K562 (cell line): ENCODE measurements at regions not wholly inside any gene's neighbourhood (a gene's known extent, or its start where the extent isn't known, plus 50 kb on each side); places are given as distances from the start of the nearest gene placed in this dataset.
"Not testable (repeated sequence)": the region's sequence is repeated elsewhere in the genome, so short reads cannot be mapped to it uniquely, and the experiment has no call there.

ENCODE experiments used
- ATAC-seq: fragments of 200-7000 bp; cut with Tn5 transposase; 3 replicates; pipeline ENCODE4 v1.9.1; 2020; ENCODE audit warnings: moderate library complexity
- BruUV-seq: library from RNA; stranded (reverse); fragments of 400-500 nt; replicated peaks from 2 replicates; lab custom pipeline; 2021; lab: Mats Ljungman, UMichigan
- CTCF ChIA-PET: fragments of 300-600 bp; formaldehyde crosslinking; extraction: SDS; loops from one replicate; lab custom pipeline; 2021; ENCODE audit warnings: low intra/inter-chr PET ratio; lab: Yijun Ruan, JAX
- POLR2A ChIA-PET: fragments of 300-600, 350-650 bp; sonication (Branson Sonifier 250); formaldehyde crosslinking; extraction: SDS; loops from one replicate; lab custom pipeline; 2021; ENCODE audit warnings: antibody characterized with exemption, inconsistent platforms; lab: Yijun Ruan, JAX
- DNase-seq, 4 experiments: peaks; one replicate each; pipeline versions ENCODE4 v3.0.0 to v3.0.0-alpha.2; 2011 to 2018; ENCODE audit warnings: low spot score in 3 of 4, mixed read lengths in 3 of 4; ENCODE audit errors: extremely low read depth in 1 of 4
- FAIRE-seq: peaks from 2 replicates; lab custom pipeline; 2011; peaks lifted over from hg19 to GRCh38; lab: Jason Lieb, UNC
- H2AFZ ChIP-seq: 2 replicates; pipeline ENCODE4 v1.6.0; 2011; ENCODE audit warnings: low read depth, low read length, control low read depth, inconsistent platforms
- H3K27ac ChIP-seq: fragments of 200-600 bp; 3 replicates; pipeline ENCODE4 v1.8.0; 2011; ENCODE audit warnings: low read depth, mild to moderate bottlenecking, control low read depth, inconsistent platforms, low read length, moderate library complexity, mixed read lengths; ENCODE audit errors: extremely low read depth
- H3K27me3 ChIP-seq, 2 experiments: fragments of 300-600 bp in 1 of 2; 2 replicates in 1 of 2; 3 replicates in 1 of 2; pipeline versions ENCODE4 v1.6.0 to v1.8.0; 2011; ENCODE audit warnings: inconsistent platforms in 2 of 2, low read length in 2 of 2, mild to moderate bottlenecking in 1 of 2, mixed read lengths in 1 of 2, moderate library complexity in 1 of 2; ENCODE audit not compliant: control insufficient read depth in 2 of 2, insufficient read depth in 2 of 2
- H3K36me3 ChIP-seq: fragments of 300-600 bp; 3 replicates; pipeline ENCODE4 v1.8.0; 2011; ENCODE audit warnings: mild to moderate bottlenecking, low read length, inconsistent platforms; ENCODE audit not compliant: control insufficient read depth, insufficient read depth
- H3K4me1 ChIP-seq, 2 experiments: fragments of 200-600 bp in 1 of 2; replicated peaks in 1 of 2; 2 replicates in 1 of 2; 3 replicates in 1 of 2; pipeline versions ENCODE4 v1.5.1 to v1.8.0; 2011; ENCODE audit warnings: inconsistent platforms in 2 of 2, low read length in 2 of 2, mild to moderate bottlenecking in 1 of 2, mixed read lengths in 1 of 2, moderate library complexity in 1 of 2; ENCODE audit not compliant: control insufficient read depth in 2 of 2, insufficient read depth in 2 of 2
- H3K4me2 ChIP-seq: 2 replicates; pipeline ENCODE4 v1.6.1; 2011; ENCODE audit warnings: low read length, control low read depth, inconsistent platforms, mixed read lengths; ENCODE audit not compliant: insufficient read depth
- H3K4me3 ChIP-seq: fragments of 200-600 bp; sonication (generic), shearing (Covaris generic); 2 replicates; pipeline ENCODE4 v1.5.1; 2016; ENCODE audit warnings: control low read depth, inconsistent platforms
- H3K79me2 ChIP-seq: fragments of 200-600 bp; 3 replicates; pipeline ENCODE4 v1.8.0; 2011; ENCODE audit warnings: low read length, inconsistent platforms; ENCODE audit not compliant: control insufficient read depth, insufficient read depth
- H3K9ac ChIP-seq, 2 experiments: 2 replicates each; pipeline versions ENCODE4 v1.6.0 to v1.6.1; 2011; ENCODE audit warnings: low read depth in 2 of 2, low read length in 2 of 2, control low read depth in 1 of 2, inconsistent platforms in 1 of 2, mild to moderate bottlenecking in 1 of 2, mixed read lengths in 1 of 2; ENCODE audit not compliant: insufficient read depth in 1 of 2
- H3K9me1 ChIP-seq: one replicate; pipeline ENCODE4 v1.6.0; 2011; ENCODE audit warnings: inconsistent platforms, mild to moderate bottlenecking, low read length, moderate library complexity; ENCODE audit not compliant: control insufficient read depth, insufficient read depth
- H3K9me3 ChIP-seq: replicated peaks from 2 replicates; pipeline ENCODE4 v1.5.1; 2011; ENCODE audit warnings: low read depth, low read length, inconsistent platforms; ENCODE audit not compliant: control insufficient read depth, insufficient read depth
- H4K20me1 ChIP-seq: replicated peaks from 2 replicates; pipeline ENCODE4 v1.6.1; 2011; ENCODE audit warnings: low read length, inconsistent platforms, mixed read lengths; ENCODE audit not compliant: control insufficient read depth, insufficient read depth
- CEBPG ChIP-seq, 3 experiments: fragments of 200-800 bp in 1 of 3; sonication (Bioruptor generic) in 1 of 3; sonication (generic) in 1 of 3; formaldehyde crosslinking in 1 of 3; IDR thresholded peaks in 2 of 3; conservative IDR thresholded peaks in 1 of 3; 2 replicates each; pipeline versions ENCODE4 v1.6.1 to v1.8.0; 2016 to 2022; ENCODE audit warnings: missing compliant biosample characterization in 2 of 3, missing genetic modification characterization in 2 of 3, mild to moderate bottlenecking in 1 of 3, missing genetic modification reagents in 1 of 3
- WGBS: fragments of 100-300 bp; shearing (Covaris generic); methylation state at CpG from one replicate; pipeline ENCODE4 v1.1.6; 2016; ENCODE audit warnings: low coverage, mixed read lengths; ENCODE audit not compliant: insufficient coverage; ENCODE audit errors: missing lambda C conversion rate; 5-methylcytosine and 5-hydroxymethylcytosine counted together
- in situ Hi-C: fragments of 300-500 bp; cut with MboI; formaldehyde crosslinking; loops from 4 replicates; pipeline ENCODE4 v1.15.0; 2018; ENCODE audit warnings: inconsistent platforms, mixed read lengths
- intact Hi-C: fragments of 100-400 bp; cut with micrococcal nuclease; formaldehyde crosslinking; loops from 2 replicates; pipeline ENCODE4 v1.14.2; 2022

- FAIRE-seq (peak; percentile 46), DNase-seq (peak in 1 of 4 experiments; percentile 2)
- H3K36me3 ChIP-seq; H4K20me1 ChIP-seq; ATAC-seq; CTCF ChIA-PET; H3K4me1 ChIP-seq; H3K27ac ChIP-seq; H3K27me3 ChIP-seq; H3K4me2 ChIP-seq; H2AFZ ChIP-seq; H3K79me2 ChIP-seq; H3K9me1 ChIP-seq; H3K9ac ChIP-seq; H3K9me3 ChIP-seq; BruUV-seq; H3K4me3 ChIP-seq; POLR2A ChIA-PET; intact Hi-C loops; in situ Hi-C loops; TF ChIP-seq CEBPG (CRISPR knock-in tag; IDR thresholded peaks at IDR 0.05): not testable (repeated sequence)
- 0 out of 4 replicates have a peak, but pooled peaks of 1 of the 2 experiments have one; percentile 12 for TF ChIP-seq CEBPG (tag; conservative IDR thresholded peaks at IDR 0.05 in 1 of 2, IDR thresholded peaks at IDR 0.05 in 1 of 2)
- 83% methylated on average over 6 of the region's 10 CpGs for WGBS
Observed at GRCh38 chr2:87634971-87635650, 112.8 kb upstream of the PLGLB2 start.

GRCh38 chr2:87636246-87636645 is 111.6 kb upstream of the PLGLB2 start:
- intact Hi-C loops, BruUV-seq, H3K4me1 ChIP-seq, H4K20me1 ChIP-seq, H3K27ac ChIP-seq, POLR2A ChIA-PET, H3K27me3 ChIP-seq, H3K36me3 ChIP-seq, H3K79me2 ChIP-seq, H3K9ac ChIP-seq, DNase-seq, CTCF ChIA-PET, H3K9me1 ChIP-seq, H3K4me2 ChIP-seq, H3K9me3 ChIP-seq, H2AFZ ChIP-seq, in situ Hi-C loops, ATAC-seq, FAIRE-seq, H3K4me3 ChIP-seq: not testable (repeated sequence)
- 100% methylated on average over 1 of the region's 7 CpGs for WGBS

DNA sequence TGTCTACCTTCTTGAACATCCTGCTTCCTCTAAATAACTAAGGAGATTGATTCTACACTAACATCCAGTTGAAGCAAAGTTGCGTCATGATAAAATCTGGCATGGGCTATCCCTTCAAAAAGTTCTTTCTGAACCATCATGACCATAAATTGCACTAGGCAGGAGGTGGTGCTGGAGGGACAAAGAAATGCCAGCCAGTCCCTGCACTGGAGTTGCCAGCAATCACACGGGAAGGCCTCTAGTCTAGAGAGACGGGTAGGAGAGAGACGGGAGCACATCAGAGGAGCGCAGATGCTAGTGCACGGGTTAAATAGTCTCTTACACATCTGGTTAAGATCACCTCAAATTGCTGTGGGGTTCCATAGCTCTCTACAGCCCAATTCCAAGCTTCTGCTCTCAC is 111.2 kb upstream of the PLGLB2 start:
- FAIRE-seq, H3K4me3 ChIP-seq, H3K36me3 ChIP-seq, POLR2A ChIA-PET, BruUV-seq, H3K79me2 ChIP-seq, H3K9me3 ChIP-seq, CTCF ChIA-PET, H3K27me3 ChIP-seq, H3K4me1 ChIP-seq, H4K20me1 ChIP-seq, H3K27ac ChIP-seq, in situ Hi-C loops, H3K9ac ChIP-seq, H2AFZ ChIP-seq, H3K4me2 ChIP-seq, intact Hi-C loops, H3K9me1 ChIP-seq, ATAC-seq: not testable (repeated sequence)
- WGBS, result 71% methylated on average over 5 of the region's 6 CpGs
- DNase-seq, result peak in 1 of 4 experiments; percentile 1
